ENCODE measurements at regions not wholly inside any gene's neighbourhood (a gene's known extent, or its start where the extent isn't known, plus 50 kb on each side); places are given as distances from the start of the nearest gene placed in this dataset.
"Not testable (repeated sequence)": the region's sequence is repeated elsewhere in the genome, so short reads cannot be mapped to it uniquely, and the experiment has no call there.

DNA sequence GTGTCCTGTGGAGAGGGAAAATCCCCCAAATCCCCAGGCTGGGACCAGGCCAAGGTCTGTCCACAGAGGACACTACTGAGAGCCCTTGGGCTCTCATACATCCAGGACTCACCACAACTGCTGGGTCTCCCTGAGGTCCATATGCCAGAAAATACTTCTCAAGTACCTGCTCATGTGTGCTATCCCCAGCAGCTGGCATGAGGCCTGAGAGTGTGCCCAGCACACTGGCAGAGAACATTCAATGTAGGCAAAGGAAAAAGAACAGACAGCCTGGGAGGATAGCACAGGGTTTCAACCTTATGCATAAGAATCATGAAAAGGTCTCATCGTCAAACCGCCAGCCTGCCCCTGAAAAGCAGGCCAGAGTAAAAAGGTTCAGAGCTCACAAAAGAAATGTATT is 154.1 kb upstream of the TAS2R1 start:
- no peak for DNase-seq

DNA sequence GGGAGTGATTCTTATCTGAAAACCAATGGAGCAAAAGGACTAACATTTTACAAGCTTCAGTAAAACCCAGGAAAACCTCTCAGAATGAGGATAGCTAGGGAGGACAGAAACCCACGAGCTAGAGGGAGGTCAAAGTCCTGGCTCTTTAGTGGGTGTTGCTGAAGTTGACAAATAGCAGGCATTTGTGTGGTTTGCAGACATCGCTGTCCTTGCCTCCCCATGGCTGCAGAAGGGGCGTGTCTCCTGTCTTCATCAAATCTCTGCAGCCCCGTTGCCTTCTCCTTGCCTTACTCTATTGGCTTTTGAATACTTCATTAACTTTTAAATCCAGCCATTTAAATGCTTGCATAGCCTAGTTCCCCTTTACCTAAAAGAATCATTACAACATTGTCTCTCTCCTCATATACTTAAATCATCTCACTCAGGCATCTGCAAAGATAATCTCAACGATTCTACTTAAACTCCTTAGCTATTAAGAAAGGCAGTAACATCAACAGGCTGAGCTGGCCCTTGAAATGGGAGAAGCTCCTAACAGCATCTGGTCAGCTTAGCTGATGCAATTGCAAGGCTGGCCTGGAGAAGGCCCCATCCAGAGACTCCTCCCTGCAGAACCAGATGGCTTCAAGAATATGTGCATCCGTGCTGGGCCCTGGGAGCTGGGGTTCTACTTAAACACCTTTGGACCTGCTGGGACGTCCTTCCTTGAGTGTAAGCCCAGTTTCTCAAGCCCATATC is 152.8 kb upstream of the TAS2R1 start:
- no peak for DNase-seq

DNA sequence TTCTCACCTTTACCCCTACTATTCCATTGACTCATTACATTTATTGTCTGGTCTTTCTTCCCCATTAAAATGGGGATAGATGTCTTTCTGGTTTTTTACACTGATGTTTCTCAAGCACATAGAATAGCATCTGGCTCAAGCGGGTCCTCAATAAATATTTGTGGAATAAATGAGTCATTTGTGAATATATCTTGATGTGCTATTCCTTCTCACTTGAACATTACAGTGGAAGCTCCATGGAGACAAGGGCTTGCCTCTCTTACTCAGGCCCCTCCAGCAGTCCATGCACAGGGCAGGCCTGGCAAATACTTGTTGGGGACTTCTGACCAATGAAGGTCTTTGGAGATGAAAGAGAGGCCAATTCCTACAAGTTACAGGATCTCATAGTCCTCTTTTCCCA is 151.7 kb upstream of the TAS2R1 start:
- no peak for DNase-seq

DNA sequence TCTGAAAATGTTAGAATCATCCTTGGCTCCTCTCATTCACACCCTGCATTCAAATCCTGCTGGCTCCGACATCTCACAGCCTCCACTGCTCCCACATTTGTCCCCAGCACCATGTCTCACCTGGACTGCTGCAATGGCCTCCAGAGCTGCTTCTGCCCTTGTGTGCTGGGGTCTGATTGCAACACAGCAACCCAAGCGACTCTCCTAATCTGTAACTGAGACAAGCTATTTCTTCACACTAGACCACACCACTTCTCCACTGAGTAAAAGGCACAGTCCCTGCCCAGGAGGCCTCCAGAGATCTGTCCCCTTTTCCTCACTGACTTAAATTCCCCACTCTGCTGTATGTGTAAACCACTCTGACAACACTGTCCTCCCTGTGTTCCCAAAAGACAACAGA is 151.1 kb upstream of the TAS2R1 start:
- DNase-seq: no peak

DNA sequence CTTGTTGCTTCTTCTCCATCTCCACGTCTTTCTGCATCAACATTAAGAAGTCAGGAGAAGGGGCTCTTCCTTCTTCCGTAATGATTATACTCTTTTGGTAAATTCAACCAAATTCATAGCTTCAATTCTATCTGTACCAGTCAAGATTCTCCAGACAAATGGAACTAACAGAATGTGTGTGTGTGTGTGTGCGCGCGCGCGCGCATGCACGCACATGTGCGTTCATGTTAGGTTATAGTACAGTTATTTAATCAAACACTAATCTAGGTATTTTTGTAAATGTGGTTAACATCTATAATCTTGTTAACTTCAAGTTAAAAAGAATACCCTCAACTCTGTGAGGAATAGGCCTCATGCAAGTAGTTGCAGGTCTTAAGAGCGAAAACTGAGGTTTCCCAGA is 150.3 kb upstream of the TAS2R1 start:
- DNase-seq: no peak

DNA sequence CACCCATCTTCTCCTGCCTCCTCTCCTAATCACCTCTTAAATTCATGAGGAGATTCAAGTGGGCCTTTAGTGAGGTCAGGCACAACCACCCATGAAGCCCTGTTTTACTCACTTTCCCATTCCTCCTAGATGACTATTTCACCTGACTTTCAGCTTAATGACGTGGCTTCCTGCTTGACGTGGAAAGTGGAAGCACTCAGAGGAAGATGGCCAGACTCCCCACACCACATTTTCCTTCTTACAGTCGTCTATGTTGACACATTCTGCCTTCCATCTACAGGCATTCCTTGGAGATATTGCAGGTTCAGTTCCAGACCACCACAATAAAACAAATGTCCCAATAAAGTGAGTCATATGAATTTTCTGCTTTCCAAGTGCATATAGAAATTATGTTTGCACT is 146.4 kb upstream of the TAS2R1 start:
- no peak for DNase-seq

DNA sequence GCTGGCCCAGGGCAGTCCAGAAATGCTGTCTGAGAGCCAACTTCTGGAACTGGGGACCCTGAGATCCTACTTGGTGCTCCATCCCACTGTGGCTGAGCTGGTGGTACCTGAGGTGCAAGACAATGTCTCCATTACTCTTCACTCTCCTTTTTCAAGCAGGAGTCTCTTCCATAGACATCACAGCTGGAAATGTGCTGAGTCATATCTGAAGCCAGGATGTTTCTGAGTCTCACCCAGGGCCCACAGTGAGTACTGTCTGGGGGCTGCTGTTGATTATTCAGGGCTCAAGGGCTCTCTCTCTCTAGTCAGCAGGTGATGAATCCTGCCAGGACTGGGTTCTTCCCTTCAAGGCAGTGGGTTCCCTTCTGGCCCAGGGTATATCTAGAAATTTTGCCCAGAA is 145.2 kb upstream of the TAS2R1 start:
- DNase-seq: no peak

DNA sequence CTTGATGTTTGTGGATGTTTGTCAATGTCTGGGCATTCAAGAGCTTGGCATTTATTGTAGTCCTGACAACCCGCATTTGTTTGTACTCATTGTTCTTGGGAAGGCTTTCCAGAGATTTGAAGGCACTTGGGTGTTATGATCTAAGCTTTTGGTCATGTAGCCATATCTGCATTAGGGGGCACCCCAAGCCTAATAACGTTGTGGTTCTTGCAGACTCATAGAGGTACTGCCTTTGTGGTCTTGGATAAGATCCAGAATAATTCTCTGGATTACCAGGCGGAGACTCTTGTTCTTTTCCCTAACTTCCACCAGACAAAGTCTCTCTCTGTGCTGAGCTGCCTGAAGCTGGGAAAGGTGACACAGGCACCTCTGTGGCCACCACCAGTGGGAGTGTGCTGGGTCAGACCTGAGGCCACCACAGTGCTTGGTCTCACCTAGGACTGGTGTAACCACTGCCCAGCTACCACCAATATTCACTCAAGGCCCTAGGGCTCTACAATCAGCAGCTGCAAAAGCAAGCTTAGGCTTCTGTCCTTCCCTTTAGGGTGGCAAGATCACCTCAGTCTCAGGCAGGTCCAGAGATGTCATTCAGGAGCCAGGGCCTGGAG is 144.4 kb upstream of the TAS2R1 start:
- no peak for DNase-seq

DNA sequence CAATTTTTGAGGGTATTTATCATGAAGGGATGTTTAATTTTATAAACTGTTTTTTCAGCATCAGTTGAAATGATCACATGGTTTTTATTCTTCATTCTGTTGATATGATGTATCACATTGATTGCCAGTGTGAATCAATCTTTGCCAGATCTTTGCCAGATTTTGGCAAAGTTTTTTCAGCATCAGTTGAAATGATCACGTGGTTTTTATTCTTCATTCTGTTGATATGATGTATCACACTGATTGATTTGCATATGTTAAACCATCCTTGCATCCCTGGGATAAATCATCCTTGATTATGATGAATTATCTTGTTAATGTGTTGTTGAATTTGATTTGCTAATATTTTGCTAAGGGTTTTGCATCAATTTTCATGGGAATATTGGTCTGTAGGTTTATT is 140.9 kb upstream of the TAS2R1 start:
- DNase-seq: no peak

DNA sequence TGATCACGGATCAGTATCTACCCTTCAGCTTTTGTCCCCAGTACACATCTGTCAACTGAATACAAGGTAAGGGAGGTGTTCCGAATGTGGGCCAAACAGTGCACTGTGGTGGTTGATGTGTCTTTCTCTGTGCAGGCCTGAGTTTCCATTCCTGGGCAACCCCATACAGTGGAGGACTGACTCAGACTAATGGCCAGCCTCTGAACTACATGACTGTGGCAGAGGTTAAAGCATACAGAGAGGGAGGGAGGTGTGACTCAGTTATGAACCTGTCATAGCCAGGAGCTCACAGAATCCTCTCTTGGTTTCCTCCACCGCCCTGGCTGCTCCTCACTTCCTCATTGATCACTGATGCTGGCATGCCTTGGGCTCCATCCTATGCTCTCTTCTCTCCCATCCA is 136.4 kb upstream of the TAS2R1 start:
- no peak for DNase-seq

DNA sequence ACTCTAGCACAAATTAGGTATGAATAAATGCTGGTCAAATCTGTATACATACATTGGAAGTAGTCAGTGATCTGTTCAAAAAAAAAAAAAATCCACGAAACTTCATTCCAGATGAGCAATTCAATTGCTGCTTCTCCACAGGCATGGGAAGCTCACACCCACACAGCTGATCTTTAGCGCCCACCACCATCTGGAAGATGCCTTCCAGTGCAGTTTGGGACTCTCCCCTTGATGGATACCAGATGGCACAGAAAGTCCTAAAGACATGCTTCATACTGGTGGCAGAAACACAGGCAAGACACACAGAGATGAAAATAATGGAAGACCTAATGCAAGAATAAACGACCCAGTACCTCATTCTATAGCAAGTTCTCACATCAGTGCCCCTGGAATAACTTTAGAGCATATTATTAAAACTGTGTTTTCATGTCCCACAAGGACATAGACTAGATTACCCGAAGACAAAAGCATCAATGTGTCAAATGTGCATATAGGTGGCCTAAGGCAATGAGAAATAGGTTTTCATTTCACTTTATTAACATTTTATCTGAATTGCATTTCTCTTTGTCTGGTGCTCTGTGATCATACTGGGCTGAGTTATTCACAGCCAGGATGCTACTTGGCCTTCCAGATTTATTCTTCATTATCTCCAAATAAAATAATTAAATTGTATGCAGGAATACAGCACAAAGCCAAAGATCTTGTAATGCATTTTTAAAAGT is 135.4 kb upstream of the TAS2R1 start:
- no peak for DNase-seq

DNA sequence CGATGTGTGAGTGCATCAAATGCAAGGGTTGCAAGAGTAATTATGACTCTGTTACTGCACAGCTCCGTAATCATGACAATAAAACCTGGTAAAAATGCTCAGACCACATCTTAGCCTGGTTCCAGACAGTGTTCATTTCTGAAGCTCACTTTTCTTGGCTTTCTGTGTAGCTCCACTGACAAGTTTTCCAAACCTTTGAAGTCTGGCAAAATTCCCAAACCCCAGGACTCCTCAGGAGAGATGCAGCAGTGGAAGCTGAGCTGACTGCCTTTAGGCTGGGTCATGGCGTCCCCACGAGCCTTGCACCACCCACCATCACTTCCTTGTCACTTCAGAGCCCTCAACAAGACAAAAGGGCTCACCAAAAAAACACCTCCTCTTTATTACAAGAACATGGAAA is 131.6 kb upstream of the TAS2R1 start:
- no peak for DNase-seq

DNA sequence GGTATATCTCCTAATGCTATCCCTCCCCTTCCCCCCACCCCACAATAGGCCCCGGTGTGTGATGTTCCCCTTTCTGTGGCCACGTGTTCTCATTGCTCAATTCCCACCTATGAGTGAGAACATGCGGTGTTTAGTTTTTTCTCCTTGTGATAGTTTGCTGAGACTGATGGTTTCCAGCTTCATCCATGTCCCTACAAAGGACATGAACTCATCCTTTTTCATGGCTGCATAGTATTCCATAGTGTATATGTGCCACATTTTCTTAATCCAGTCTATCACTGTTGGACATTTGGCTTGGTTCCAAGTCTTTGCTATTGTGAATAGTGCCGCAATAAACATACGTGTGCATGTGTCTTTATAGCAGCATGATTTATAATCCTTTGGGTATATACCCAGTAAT is 122.5 kb upstream of the TAS2R1 start:
- not testable (repeated sequence) for DNase-seq

DNA sequence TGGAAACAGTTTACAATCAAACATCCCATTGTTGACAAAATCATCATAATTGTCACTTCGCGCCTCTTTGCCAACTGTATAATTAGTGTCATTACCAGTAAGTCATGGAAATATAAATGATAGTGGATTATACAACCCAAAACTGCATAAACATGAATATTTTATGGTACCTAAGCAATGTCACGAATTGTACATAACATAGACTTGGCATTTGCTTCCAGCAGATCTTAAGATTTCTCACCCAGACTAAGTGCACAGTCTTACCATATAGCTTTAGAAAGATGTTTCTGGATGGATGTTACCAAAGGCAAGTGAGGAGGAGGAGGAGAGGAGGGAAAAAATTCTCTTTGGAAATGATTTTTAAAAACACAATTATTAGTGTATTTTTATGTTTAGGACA is 113.4 kb upstream of the TAS2R1 start:
- DNase-seq: no peak

DNA sequence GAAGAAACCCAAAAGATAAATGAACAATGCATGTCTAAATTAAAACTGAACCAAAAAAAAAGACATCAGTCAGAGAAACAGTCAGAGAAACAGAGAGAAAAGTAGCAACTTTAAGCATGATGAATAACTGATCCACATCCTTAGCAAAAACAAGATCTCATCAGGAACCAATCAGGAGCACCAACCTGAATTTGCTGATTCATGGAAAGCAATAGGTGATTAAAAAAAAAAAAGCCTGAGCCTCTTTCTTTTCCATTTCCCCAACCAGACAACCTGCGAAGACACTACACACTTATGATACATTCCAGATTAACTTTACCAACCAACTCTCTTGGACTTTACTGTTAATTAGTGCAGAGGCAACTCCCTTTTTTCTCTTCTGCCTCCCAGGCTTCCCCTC is 112.7 kb upstream of the TAS2R1 start:
- no peak for DNase-seq

DNA sequence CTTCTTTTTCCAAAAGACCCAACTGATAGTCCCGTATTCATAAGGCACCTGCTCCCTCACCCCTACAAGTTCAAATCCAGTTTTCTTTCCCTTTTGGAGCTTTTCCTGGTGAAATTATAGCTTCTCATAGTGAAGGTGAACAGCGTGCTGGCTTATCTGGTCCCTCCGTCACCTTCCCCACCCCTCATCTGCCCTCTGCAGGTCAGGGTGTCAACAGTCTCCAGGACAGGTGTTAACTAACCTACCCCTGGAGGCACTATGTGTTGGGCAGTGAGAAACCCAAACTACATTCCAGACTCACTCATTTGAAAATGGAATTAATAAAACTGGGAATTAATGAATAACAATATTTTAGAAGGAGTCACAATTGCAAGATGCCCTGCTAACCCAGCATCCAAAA is 109.0 kb upstream of the TAS2R1 start:
- no peak for DNase-seq

DNA sequence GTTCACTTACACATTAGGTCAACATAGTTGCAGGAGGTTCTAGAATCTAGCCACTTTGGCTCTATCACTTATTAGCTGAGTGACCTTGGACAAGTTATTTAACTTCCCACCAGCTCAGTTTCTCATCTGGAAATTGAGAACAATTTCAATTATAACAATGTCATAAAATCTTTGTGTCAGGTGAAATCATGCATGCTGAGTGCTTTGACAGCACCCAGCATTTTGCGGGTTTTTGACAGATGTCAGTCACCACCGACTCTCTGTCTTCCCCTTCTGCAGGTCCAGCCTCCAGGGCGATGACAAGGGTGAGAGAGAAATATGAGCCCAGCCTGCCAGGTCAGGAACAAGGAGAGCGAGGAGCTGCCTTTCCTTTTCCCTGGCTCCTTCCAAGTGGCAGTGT is 107.1 kb upstream of the TAS2R1 start:
- no peak for DNase-seq

DNA sequence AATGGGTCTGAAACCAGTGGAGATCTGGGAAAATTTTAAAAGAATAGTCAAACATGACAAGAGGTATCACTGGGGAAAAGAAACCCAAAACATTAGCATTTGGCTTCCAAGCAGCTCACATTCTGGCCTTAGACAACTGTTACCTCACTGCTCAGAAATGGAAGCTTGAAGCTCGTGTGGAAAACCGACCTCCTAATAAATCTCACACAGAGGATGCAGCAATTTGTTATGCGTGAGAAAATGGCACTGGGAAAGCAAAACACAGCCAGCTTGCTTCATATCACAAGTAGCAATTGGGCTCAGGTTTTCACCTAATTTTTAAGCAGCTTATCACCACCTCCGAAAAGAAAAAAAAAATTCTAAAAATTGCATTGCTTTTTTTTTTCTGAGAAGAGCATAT is 103.3 kb upstream of the TAS2R1 start:
- no peak for DNase-seq

DNA sequence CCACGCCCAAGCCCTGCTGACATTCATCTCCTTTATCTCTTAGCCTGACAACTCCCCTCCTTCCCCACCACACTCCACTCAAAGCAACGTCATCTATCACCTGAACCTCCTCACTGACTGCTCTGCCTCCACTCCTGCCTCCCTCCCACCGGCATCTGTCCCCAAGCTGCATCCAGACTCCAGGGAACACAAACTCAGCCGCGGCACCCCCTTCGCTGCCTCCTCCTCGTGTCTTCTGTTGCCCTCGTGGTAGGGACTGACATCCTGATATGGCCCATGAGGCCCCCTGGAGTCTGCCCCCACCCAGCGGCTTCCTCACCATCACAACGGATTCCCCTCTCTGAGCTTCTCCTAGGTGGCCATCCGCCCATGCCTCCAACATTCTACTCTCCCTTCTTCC is 101.0 kb upstream of the TAS2R1 start:
- DNase-seq: no peak

DNA sequence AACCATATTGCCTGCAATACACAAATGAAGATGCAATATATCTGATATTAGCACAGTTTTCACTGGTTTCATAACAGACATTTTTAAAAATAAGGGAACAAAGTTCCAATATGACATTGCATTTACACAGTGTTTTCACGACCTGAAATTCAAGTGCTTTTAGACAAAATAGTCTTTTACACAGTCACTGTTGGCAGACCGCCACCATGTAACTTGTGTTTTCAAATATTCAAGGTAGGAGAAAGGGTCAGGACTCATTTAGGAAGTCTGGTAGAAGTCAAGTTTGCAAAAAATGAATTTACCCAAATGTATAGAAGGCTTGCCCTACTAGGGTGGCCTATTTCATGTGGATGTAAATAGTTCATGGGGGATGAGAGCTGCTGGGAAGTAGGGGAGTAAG is 98.1 kb upstream of the TAS2R1 start:
- no peak for DNase-seq

DNA sequence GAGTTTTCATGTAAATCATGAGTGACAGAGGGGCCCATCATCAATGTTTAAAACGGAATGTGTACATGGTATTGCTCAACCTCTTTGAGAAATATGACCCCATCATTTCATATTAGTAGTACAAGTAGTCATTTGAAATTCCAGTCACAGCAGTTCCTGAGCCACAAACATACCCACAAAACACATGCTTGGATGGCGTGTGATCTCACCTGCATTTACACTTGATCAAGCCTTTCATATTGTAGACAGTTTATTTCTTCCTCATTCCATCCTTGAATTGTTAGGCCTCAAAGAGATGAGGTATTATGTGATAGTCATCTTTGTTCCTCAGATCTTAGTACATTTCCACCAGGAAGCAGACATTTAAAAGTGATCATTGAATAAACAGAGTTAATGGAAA is 96.8 kb upstream of the TAS2R1 start:
- no peak for DNase-seq

DNA sequence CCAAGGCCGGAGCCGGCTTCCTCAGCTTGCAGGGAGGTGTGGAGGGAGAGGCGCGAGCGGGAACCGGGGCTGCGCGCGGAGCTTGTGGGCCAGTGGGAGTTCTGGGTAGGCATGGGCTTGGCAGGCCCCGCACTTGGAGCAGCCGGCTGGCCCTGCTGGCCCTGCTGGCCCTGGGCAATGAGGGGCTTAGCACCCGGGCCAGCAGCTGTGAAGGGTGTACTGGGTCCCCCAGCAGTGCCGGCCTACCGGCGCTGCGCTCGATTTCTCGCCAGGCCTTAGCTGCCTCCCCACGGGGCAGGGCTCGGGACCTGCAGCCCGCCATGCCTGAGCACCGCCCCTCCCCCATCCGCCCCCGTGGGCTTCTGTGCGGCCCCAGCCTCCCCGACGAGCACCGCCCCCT is 95.1 kb upstream of the TAS2R1 start:
- not testable (repeated sequence) for DNase-seq

DNA sequence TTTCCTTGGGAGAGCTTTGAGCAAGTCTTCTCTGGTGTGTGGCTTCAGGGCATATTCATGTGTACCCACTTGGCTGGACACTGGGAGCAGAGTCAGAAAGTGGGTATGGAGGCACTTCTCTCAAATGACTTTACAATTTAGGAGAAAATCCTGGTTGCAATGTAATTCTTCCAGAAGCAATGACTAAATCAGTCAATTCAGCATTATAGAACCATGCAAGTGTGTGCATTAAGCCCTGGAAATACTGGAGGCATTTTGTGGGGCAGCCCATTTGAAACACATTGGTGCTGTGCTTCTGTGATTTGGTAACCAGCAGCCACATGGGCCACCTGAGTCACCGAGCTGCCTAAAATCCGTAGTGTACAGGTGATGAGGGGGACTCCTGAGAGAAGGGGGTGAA is 94.6 kb upstream of the TAS2R1 start:
- no peak for DNase-seq

DNA sequence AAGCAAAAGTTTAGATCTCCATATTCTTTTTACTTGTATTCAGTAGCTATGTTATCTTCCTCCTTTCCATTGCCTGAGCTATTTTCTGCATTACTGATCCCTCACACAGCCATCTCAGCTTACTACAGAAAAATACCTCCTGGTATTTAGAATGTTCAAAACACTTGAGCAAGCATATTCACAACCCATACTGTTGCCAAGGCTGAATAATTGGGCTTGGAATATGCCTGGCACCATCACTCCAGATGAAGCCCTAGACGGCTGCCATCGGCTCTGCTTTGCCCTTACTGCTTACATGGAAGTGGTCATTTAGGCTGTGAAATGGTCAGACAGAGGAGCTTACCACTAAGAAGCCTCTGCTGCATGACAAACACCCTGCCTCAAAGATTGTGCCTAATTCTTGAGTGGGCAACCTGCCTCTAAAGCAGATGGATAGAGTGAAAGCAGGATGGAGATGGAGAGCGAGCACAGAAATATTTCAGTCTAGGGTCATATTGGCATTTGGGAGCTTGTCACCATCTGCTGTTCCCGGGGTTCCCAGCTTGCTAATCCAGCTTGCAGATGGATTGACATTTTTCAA is 92.5 kb upstream of the TAS2R1 start:
- DNase-seq: no peak
